GM12864 (cell line): ENCODE measurements at regions not wholly inside any gene's neighbourhood (a gene's known extent, or its start where the extent isn't known, plus 50 kb on each side); places are given as distances from the start of the nearest gene placed in this dataset.

Experiments used
- DNase-seq: peaks from one replicate; pipeline ENCODE4 v3.0.0-alpha.2; 2011; ENCODE audit warnings: low read depth
- H3K4me3 ChIP-seq: 2 replicates; pipeline ENCODE4 v1.5.1; 2011; ENCODE audit warnings: mild to moderate bottlenecking, low read depth, low read length, control low read depth
- CTCF ChIP-seq: IDR thresholded peaks from 2 replicates; pipeline ENCODE4 v1.5.1; 2011; ENCODE audit warnings: low read depth, mild to moderate bottlenecking, moderate library complexity, low read length, control low read depth, inconsistent platforms; ENCODE audit errors: missing control alignments

GRCh38 chr21:31480228-31480627 is 136.2 kb upstream of the TIAM1 start:
- H3K4me3 ChIP-seq = no peak overlapping the region
- no peak for DNase-seq
- TF ChIP-seq CTCF = no peak

GRCh38 chr21:31479714-31480113 is 135.7 kb upstream of the TIAM1 start:
- no peak for TF ChIP-seq CTCF
- no peak for DNase-seq
- H3K4me3 ChIP-seq = no peak overlapping the region

- H3K4me3 ChIP-seq = no peak overlapping the region
- no peak for TF ChIP-seq CTCF
- no peak for DNase-seq
These were observed 135.2 kb upstream of the TIAM1 start for GRCh38 chr21:31479222-31479621.

- DNase-seq = no peak
- H3K4me3 ChIP-seq = no peak overlapping the region
- no peak for TF ChIP-seq CTCF
These were observed 132.4 kb upstream of the TIAM1 start for GRCh38 chr21:31476263-31477022.

- no peak for DNase-seq
- no peak for TF ChIP-seq CTCF
- H3K4me3 ChIP-seq = no peak overlapping the region
These were observed 131.2 kb upstream of the TIAM1 start for GRCh38 chr21:31475223-31475622.

- TF ChIP-seq CTCF = no peak
- no peak for DNase-seq
- no peak overlapping the region for H3K4me3 ChIP-seq
These were observed 129.8 kb upstream of the TIAM1 start for GRCh38 chr21:31473685-31474345.
